ENCODE measurements at regions not wholly inside any gene's neighbourhood (a gene's known extent, or its start where the extent isn't known, plus 50 kb on each side); places are given as distances from the start of the nearest gene placed in this dataset.

- H3K9me3 Mint-ChIP-seq, result no peaks in the 10 kb centered on the region
- no peaks in the 10 kb centered on the region for H3K36me3 Mint-ChIP-seq (ENCODE audit: low read depth)
- DNase-seq, result no peak
- H3K27me3 Mint-ChIP-seq, result no peaks in the 10 kb centered on the region
- intact Hi-C loops (cut with micrococcal nuclease), result no loop called here
- H3K27ac Mint-ChIP-seq, result no peak overlapping the region
- H3K4me1 Mint-ChIP-seq, result no peaks in the 10 kb centered on the region
- H3K4me3 Mint-ChIP-seq, result no peak overlapping the region
Observed at GRCh38 chr5:58087905-58088304, 372.0 kb downstream of the PLK2 start.

- Mint-ChIP-seq H3K27ac (no peak overlapping the region), H3K27me3 (no peaks in the 10 kb centered on the region), H3K4me3 (no peak overlapping the region), H3K36me3 (ENCODE audit: low read depth) (no peaks in the 10 kb centered on the region), H3K4me1 (no peaks in the 10 kb centered on the region), H3K9me3 (no peaks in the 10 kb centered on the region)
- DNase-seq, result no peak
- intact Hi-C loops (cut with micrococcal nuclease), result no loop called here
Observed at GRCh38 chr5:58087123-58087522, 372.8 kb downstream of the PLK2 start.

DNA sequence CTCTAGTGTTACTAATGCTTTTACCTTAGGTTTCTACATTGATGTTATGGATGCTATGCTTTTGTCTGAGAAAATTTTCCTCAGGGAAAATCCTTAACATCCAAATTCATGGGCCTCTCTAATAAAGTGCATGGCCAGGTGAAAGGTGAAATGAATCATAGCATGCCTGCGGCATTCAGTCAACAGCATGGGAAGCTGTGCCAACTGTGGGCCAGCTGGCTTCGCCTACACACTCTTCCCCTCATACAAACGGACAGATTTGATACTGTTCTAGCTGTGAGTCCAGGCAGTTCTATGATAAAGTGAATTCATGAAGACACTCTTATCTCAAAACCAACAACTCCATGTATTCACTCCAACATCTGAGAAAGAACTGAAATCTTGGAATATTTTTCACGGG is 374.1 kb downstream of the PLK2 start:
- no peaks in the 10 kb centered on the region for H3K27me3 Mint-ChIP-seq
- H3K4me3 Mint-ChIP-seq, result no peak overlapping the region
- DNase-seq, result no peak
- no peaks in the 10 kb centered on the region for H3K4me1 Mint-ChIP-seq
- intact Hi-C loops (cut with micrococcal nuclease), result no loop called here
- no peak overlapping the region for H3K27ac Mint-ChIP-seq
- H3K36me3 Mint-ChIP-seq (ENCODE audit: low read depth), result no peaks in the 10 kb centered on the region
- H3K9me3 Mint-ChIP-seq, result no peaks in the 10 kb centered on the region

DNA sequence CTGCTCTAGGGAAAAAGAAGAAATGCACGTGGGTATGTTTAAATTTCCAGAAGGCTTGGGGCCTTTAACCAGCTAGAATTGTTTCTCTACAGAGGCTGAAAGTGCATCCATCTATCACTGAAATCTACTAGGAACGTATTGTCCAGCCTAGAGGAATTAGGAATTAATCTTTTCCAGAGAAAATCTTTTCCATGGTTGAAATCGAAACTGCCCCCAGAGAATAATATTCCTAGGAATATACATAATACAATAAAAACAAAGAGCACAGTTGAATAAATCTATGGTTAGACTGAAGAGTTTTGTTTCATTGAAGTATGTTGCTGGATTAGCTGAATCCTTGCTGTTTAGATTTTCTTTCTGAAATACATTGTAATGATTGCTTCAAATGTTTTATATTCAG is 378.5 kb downstream of the PLK2 start:
- no peak for DNase-seq

DNA sequence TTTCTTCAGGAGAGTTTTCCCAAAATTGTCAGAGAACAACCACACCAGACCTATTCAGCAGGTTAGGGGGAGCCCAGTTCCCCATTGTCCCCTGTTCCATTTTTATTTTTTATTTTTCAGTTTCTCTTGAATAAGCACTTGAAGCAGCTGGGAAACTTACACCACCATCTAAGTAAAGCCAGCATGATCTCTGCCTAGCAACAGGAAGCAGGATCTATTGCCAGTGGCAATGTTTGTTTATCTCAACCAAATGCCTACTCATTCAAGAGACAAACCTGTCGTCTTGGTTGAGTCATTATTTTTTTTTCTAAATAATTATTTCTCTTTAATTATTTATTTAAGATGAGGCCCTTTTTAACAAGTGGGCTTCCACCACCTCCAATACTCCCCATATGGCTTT is 379.3 kb downstream of the PLK2 start:
- intact Hi-C loops (cut with micrococcal nuclease), result no loop called here
- Mint-ChIP-seq H3K36me3 (ENCODE audit: low read depth) (no peaks in the 10 kb centered on the region), H3K4me1 (no peaks in the 10 kb centered on the region), H3K4me3 (no peak overlapping the region), H3K9me3 (no peaks in the 10 kb centered on the region), H3K27me3 (no peaks in the 10 kb centered on the region), H3K27ac (no peak overlapping the region)
- no peak for DNase-seq

More for the DNA sequence above, 378.5 kb downstream of the PLK2 start:
- intact Hi-C loops (cut with micrococcal nuclease), result no loop called here
- Mint-ChIP-seq H3K36me3 (ENCODE audit: low read depth) (no peaks in the 10 kb centered on the region), H3K4me3 (no peak overlapping the region), H3K27me3 (no peaks in the 10 kb centered on the region), H3K27ac (no peak overlapping the region), H3K9me3 (no peaks in the 10 kb centered on the region), H3K4me1 (no peaks in the 10 kb centered on the region)

DNA sequence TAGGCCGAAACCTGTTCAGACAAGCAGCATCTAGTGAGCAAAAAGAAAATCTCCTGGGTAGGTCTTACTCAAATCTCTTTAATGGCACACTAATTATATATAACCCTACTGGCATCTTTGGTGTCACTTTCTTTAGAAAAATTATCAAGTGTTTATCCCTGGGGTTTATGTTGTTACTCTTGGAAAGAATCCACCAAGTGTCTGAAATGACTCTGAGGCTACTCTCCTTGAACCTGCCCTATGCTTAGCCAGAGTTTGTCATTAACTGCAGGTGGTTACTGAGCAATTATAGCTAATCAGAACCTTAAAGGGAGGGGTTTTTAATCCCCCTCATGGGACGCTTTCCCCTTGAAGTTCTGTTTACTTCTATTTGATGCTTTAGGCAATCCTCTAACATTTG is 381.9 kb downstream of the PLK2 start:
- intact Hi-C loops (cut with micrococcal nuclease), result no loop called here
- Mint-ChIP-seq H3K4me3 (no peak overlapping the region), H3K27ac (no peak overlapping the region), H3K36me3 (ENCODE audit: low read depth) (no peaks in the 10 kb centered on the region), H3K9me3 (no peaks in the 10 kb centered on the region), H3K4me1 (no peaks in the 10 kb centered on the region), H3K27me3 (peaks cover 3% of the 10 kb centered on the region)
- no peak for DNase-seq

GRCh38 chr5:58077416-58077815 is 382.5 kb downstream of the PLK2 start:
- Mint-ChIP-seq H3K27ac (no peak overlapping the region), H3K4me3 (no peak overlapping the region), H3K4me1 (no peaks in the 10 kb centered on the region), H3K27me3 (peaks cover 3% of the 10 kb centered on the region), H3K36me3 (ENCODE audit: low read depth) (no peaks in the 10 kb centered on the region), H3K9me3 (no peaks in the 10 kb centered on the region)
- intact Hi-C loops (cut with micrococcal nuclease), result no loop called here
- DNase-seq, result no peak

GRCh38 chr5:58076483-58077257 is 383.2 kb downstream of the PLK2 start:
- H3K27me3 Mint-ChIP-seq, result peaks cover 3% of the 10 kb centered on the region
- intact Hi-C loops (cut with micrococcal nuclease), result no loop called here
- no peak overlapping the region for H3K4me3 Mint-ChIP-seq
- no peak for DNase-seq
- no peaks in the 10 kb centered on the region for H3K9me3 Mint-ChIP-seq
- H3K27ac Mint-ChIP-seq, result no peak overlapping the region
- no peaks in the 10 kb centered on the region for H3K36me3 Mint-ChIP-seq (ENCODE audit: low read depth)
- H3K4me1 Mint-ChIP-seq, result no peaks in the 10 kb centered on the region

- DNase-seq, result no peak
- Mint-ChIP-seq H3K4me1 (no peaks in the 10 kb centered on the region), H3K27ac (no peak overlapping the region), H3K4me3 (no peak overlapping the region), H3K9me3 (no peaks in the 10 kb centered on the region), H3K36me3 (ENCODE audit: low read depth) (no peaks in the 10 kb centered on the region), H3K27me3 (peaks cover 3% of the 10 kb centered on the region)
- intact Hi-C loops (cut with micrococcal nuclease), result no loop called here
Observed at GRCh38 chr5:58075907-58076306, 384.0 kb downstream of the PLK2 start.

DNA sequence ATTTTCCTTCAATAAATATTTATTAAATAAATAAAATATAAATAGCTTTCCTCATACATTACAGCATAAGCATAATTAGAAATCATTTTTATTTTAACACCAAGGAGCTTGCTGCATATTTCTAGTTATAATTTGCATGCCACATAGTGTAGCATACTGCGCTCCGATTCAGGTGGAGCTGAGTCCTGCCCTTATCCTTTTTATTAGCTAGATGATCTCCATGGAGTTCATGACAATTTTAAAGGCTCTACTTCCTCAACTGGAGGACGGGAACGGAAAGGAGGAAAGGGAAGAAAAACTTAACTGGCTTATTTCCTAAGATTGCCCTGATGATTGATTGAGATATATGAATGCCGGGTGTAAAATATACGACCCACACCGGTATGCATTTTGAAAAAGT is 385.2 kb downstream of the PLK2 start:
- Mint-ChIP-seq H3K9me3 (no peaks in the 10 kb centered on the region), H3K4me3 (no peak overlapping the region), H3K36me3 (ENCODE audit: low read depth) (no peaks in the 10 kb centered on the region), H3K27me3 (peaks cover 3% of the 10 kb centered on the region), H3K4me1 (no peaks in the 10 kb centered on the region), H3K27ac (no peak overlapping the region)
- no peak for DNase-seq
- intact Hi-C loops (cut with micrococcal nuclease), result no loop called here

DNA sequence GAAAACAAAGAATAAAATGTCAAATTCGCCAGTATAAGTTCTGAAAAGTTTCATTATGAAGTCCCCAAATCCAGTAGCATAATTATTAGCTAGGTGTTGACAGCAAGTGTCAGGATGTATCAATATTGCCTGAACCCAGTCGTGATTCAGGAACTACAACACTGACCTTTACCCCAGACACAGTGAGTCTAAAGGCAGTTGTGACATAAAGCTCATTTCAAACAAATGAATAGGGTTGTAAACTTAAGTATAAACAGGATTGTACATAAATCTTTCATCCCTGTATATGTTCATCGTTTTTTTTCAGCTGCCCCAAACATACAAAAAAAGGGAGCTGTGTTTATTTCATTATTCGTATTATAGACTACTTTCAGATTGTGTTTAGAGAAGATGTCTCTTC is 385.7 kb downstream of the PLK2 start:
- no peaks in the 10 kb centered on the region for H3K36me3 Mint-ChIP-seq (ENCODE audit: low read depth)
- no peak for DNase-seq
- no peak overlapping the region for H3K4me3 Mint-ChIP-seq
- intact Hi-C loops (cut with micrococcal nuclease), result no loop called here
- H3K27ac Mint-ChIP-seq, result no peak overlapping the region
- H3K9me3 Mint-ChIP-seq, result no peaks in the 10 kb centered on the region
- no peaks in the 10 kb centered on the region for H3K4me1 Mint-ChIP-seq
- peaks cover 3% of the 10 kb centered on the region for H3K27me3 Mint-ChIP-seq

DNA sequence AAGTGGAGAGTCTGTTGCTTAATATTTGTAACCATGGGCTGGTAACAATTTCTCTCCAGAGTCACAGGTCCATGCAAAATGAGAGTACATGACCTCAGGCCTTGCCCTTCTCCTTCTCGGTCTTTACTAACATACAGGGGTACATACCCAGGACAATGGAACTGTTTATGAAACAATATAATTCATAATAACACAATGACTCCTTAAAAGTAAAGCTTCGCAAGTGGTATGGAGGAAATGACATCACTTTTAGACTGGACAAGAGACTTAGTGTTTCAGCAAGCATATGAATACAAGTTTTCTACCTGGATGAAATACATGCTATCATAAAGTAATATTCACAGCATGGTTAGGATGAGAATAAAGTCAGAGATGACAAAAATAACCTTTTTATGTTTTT is 386.6 kb downstream of the PLK2 start:
- intact Hi-C loops (cut with micrococcal nuclease), result no loop called here
- H3K4me3 Mint-ChIP-seq, result no peak overlapping the region
- no peak overlapping the region for H3K27ac Mint-ChIP-seq

GRCh38 chr5:58072300-58072965 is 387.5 kb downstream of the PLK2 start:
- H3K9me3 Mint-ChIP-seq, result no peaks in the 10 kb centered on the region
- intact Hi-C loops (cut with micrococcal nuclease), result no loop called here
- no peaks in the 10 kb centered on the region for H3K36me3 Mint-ChIP-seq (ENCODE audit: low read depth)
- no peak for DNase-seq
- H3K27ac Mint-ChIP-seq, result no peak overlapping the region
- peaks cover 3% of the 10 kb centered on the region for H3K27me3 Mint-ChIP-seq
- H3K4me3 Mint-ChIP-seq, result no peak overlapping the region
- H3K4me1 Mint-ChIP-seq, result no peaks in the 10 kb centered on the region

More for the DNA sequence above, 386.6 kb downstream of the PLK2 start:
- H3K4me1 Mint-ChIP-seq, result no peaks in the 10 kb centered on the region
- no peak for DNase-seq
- no peaks in the 10 kb centered on the region for H3K36me3 Mint-ChIP-seq (ENCODE audit: low read depth)
- no peaks in the 10 kb centered on the region for H3K9me3 Mint-ChIP-seq
- H3K27me3 Mint-ChIP-seq, result peaks cover 3% of the 10 kb centered on the region

GRCh38 chr5:58071566-58071965 is 388.3 kb downstream of the PLK2 start:
- Mint-ChIP-seq H3K4me1 (no peaks in the 10 kb centered on the region), H3K27me3 (peaks cover 3% of the 10 kb centered on the region), H3K9me3 (no peaks in the 10 kb centered on the region), H3K27ac (no peak overlapping the region), H3K4me3 (no peak overlapping the region), H3K36me3 (ENCODE audit: low read depth) (no peaks in the 10 kb centered on the region)
- DNase-seq, result no peak
- intact Hi-C loops (cut with micrococcal nuclease), result no loop called here

- no peaks in the 10 kb centered on the region for H3K36me3 Mint-ChIP-seq (ENCODE audit: low read depth)
- intact Hi-C loops (cut with micrococcal nuclease), result no loop called here
- H3K4me1 Mint-ChIP-seq, result no peaks in the 10 kb centered on the region
- no peak overlapping the region for H3K27ac Mint-ChIP-seq
- no peak overlapping the region for H3K4me3 Mint-ChIP-seq
- no peak for DNase-seq
- no peaks in the 10 kb centered on the region for H3K9me3 Mint-ChIP-seq
- peaks cover 3% of the 10 kb centered on the region for H3K27me3 Mint-ChIP-seq
Observed at GRCh38 chr5:58069846-58070245, 390.0 kb downstream of the PLK2 start.

Measured in activated CD4-positive, alpha-beta T cell treated with anti-CD3 and anti-CD28 coated beads, Interleukin-2, amount 10 ng/mL, durations not matched to agents 24 days and 14 days (primary cell).